Left kidney (tissue), 1 donor: ENCODE measurements at regions not wholly inside any gene's neighbourhood (a gene's known extent, or its start where the extent isn't known, plus 50 kb on each side); places are given as distances from the start of the nearest gene placed in this dataset.
"Not testable (repeated sequence)": the region's sequence is repeated elsewhere in the genome, so short reads cannot be mapped to it uniquely, and the experiment has no call there.

ENCODE experiments used
- DNase-seq: peaks from one replicate; pipeline ENCODE4 v3.0.0-alpha.2; 2013

DNA sequence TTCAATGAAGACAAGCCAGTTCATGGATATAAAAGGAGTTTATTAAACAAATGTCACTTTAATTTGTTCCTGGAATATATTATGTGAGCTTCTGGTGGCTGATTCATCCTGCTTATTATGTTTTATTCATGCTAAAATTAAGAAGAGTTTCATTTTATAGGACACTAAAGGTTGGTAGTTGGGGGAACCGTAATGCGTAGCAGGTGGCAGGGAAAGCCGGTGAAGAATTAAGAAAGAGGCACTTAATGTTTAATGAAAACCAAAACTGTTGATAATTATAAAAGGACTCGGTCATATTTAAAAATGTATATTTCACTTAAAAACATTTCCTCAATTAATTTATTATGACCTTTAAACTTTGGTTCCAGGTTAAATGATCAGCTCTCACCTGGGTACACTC, 94.3 kb downstream of the XKR3 start:
- not testable (repeated sequence) for DNase-seq

DNA sequence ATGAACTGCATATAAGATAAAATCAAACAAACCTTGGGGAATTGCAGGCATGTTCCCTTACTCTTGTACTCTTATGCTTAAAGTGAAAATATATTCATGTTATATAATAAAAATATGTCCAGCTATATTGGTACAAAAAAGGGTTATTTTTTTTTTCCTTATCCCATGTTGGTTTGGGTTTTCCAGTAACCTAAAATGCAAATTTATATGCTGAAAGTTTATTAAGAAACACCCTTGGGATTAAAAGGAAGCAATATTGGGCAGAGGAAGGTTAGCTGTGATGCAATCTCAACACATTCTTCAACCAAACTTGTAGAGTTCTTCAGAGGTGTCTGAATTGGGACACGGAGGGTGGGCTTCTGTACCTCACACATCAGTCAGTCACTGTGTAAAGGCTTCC, 97.7 kb downstream of the XKR3 start:
- DNase-seq = not testable (repeated sequence)

- not testable (repeated sequence) for DNase-seq
Observed at GRCh38 chr22:16723241-16723640, 102.0 kb downstream of the XKR3 start.

DNA sequence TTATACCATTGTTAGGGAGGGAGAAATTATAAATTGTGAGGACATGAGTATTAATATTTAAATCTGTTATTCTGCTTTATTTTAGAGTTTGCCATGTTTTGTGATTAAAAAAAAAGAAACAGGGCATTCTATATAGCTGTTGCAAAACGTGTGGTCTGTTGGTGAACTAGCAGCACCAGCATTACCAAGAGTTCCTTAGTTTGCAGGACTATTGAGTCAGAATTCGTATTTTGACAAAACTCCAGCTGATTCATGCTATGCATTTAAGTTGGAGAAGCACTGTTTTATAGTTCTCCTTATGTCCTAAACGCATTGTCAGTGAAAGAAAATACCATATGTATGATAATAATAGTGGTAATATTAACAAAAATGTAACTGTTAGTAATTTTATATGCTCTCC, 102.6 kb downstream of the XKR3 start:
- DNase-seq = not testable (repeated sequence)

GRCh38 chr22:16721961-16722360, 103.2 kb downstream of the XKR3 start:
- no peak for DNase-seq

GRCh38 chr22:16717699-16718558, 107.3 kb downstream of the XKR3 start:
- peak; percentile 26 for DNase-seq

DNA sequence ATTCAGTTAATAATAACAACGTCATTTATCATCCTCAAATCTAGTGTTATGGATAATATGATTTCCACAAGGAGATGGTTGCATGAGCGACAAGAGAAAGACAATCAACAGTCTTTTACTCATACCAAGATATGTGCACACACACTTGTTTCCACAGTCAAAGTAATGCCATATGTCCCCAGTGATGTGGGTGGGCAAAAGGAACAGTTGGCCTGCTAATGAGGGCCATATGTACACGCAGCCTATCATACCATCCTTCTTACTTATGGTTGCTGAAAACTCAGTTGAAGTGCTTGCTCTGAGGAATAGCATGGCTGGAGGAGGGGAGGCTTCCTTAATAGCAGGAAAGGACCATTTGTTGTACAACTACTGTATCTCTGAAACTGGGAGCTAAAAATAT, 110.6 kb downstream of the XKR3 start:
- DNase-seq = not testable (repeated sequence)

GRCh38 chr22:16702318-16702870, 109.8 kb upstream of the CCT8L2 start:
- not testable (repeated sequence) for DNase-seq

DNA sequence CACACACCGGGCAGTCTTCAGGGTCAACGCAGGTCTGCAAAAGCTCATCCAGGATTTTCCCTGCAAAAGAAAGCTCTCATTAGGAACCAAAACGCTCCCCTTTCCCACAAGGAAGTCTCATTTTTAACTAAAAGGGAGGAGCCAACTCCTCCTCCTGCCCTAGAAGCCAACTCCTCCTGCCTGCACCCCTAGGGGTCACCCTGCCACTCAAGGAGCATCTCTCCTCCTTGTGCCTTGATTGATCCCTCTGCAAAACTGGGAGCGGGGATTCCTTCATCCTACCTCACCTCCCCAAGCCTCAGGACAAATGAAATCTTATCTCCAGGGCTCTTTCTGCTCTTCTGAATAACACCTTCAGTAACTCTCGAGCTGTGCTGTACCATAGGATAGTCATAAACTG, 107.8 kb upstream of the CCT8L2 start:
- DNase-seq = not testable (repeated sequence)

DNA sequence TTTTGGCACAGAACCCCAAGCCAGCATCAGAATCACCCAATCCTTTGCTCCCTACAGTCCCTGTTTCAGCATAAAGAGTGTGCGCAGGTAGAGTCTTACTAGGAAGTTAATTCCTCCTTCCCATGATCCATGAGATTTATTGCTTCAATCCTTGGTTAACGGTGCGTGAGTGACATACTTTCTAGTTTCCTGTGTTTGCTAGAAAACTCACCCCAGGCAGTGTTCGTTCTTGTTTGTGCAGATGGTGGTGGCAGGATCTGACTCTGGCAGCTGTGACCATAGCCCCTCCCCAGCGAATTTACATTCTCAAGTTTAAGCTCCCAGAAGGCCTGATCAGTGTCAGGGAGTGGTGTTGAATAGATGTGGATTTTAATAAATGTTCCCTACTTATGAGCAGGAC, 106.7 kb upstream of the CCT8L2 start:
- DNase-seq = peak; percentile 77

DNA sequence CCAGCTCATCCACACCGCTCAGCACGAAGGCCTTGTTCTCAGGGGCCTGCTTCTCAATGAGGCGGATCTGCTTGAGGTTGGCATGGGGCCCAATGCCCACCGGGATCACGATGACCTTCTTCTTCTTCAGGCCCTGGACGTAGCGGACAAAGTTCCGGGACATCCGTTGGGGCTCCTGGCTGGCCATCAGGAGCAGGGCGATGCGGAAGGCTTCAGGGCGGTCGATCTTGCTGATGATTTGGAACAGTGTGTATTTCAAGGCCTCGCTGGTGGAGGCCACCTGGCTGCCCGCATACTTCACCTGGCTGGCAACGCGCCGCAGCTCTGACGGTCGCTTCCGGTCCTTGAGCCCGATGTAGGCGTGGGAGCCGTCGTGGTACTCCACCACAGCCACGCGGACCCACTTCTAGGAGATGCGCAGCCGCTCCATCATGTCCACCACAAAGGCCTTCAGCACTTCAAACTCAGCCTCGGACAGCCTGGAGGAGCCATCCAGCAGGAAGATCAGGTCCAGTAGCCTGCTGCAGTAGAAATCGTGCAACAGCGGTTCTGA, 105.0 kb upstream of the CCT8L2 start:
- DNase-seq = not testable (repeated sequence)

DNA sequence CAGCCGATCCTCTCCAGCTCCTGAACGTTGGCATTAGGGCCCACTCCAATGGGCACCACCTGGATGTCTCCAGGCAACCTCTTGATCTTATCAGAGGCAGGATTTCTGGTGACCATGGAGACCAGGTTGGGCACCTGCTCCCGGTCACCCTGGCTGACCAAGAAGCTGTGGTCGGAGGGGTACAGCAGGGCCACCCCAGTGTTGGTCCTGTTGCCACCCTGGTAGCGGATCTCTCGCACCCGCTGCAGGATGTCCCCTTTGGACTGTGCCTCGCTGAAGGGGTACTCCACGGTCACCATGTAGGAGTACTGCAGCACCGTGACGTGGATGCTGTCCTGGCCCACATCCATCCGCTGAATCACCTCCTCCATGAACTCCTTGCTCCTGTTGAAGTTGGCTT, 104.3 kb upstream of the CCT8L2 start:
- not testable (repeated sequence) for DNase-seq

DNA sequence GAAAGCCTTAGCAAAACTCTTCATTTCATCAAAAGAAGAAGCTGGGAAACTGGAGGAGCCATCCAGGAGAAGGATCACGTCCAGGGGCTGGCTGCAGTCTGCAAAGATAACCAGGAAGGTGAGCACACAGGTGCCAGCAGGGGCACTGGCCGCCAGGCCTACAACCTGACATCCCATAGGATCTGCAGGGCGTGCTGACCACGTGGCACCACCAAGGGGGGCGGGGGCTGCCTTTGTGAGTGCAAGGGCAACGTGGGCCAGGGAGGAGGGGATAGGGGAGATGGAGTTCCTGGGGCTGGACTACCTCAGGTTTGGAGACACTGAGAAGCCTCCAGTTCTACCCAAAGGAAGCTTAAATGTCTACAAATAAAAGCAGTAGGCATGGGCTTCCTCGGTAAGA, 102.7 kb upstream of the CCT8L2 start:
- no peak for DNase-seq

GRCh38 chr22:16693747-16694146, 101.1 kb upstream of the CCT8L2 start:
- not testable (repeated sequence) for DNase-seq

DNA sequence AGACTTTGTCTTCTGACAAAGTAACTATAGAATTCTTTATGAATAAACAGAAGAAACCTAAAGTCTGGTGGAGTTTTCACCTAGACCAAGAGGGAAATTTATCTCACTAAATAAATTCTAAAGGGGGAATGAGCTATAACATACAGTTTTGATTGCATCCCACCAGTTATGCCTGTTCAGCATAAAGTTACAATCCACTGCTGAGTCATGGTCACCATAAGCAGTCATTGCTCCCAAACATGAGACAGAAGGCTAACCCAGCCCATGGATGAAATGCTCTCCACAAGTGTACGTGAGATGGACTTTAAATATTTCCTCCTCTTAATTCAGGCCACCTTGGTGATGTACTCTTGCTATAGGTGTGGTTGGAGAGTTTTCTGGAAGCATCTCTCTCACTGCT, 96.7 kb upstream of the CCT8L2 start:
- not testable (repeated sequence) for DNase-seq

DNA sequence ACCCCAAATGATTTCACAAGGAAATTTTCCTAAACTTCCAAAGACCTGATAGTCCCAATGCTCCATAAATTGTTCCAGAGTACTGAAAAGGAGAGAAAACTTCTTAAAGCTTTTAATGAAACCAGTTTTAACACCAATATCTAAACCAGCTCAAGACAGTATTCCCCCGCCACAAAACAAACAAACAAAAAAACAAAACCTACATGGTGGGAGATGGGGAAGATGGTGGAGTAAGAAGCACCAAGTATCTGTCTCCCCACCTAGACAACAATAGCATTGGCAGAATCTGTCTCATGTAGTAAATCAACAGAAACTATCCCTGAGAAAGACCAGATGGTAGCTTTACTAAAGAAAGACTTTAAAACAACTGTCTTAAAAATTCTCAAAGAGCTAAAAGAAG, 88.7 kb upstream of the CCT8L2 start:
- not testable (repeated sequence) for DNase-seq

DNA sequence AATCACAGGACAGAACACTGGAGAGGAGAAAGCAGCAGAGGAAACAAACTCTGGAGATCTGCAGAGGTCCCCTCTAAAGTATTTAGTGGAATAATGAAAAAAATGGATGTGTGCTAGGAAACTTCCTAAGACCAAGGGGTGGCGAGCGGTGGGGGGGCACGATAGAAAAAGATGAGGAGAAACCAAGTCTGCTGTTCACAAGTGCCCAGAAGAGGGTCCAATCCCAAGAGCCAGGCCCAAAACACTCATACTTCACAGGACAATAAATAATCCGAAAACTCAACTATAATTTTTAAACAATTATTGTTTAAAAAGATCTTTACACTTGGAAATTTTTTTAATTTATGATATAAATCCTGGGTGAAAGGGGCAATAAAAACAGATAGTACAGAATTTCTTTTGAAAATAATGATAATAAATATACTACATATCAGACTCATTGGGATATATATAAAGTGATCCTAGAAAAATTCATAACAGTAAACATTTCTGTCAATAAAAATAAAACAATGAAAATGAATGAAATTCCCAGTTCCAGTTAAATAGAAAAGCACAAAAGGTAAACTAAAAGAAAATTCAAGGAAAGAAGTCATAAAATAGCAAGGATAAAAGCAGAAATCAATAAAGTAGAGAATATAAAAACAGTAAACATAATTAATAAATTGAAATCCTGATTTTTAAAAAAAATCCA, 87.7 kb upstream of the CCT8L2 start:
- DNase-seq = not testable (repeated sequence)

DNA sequence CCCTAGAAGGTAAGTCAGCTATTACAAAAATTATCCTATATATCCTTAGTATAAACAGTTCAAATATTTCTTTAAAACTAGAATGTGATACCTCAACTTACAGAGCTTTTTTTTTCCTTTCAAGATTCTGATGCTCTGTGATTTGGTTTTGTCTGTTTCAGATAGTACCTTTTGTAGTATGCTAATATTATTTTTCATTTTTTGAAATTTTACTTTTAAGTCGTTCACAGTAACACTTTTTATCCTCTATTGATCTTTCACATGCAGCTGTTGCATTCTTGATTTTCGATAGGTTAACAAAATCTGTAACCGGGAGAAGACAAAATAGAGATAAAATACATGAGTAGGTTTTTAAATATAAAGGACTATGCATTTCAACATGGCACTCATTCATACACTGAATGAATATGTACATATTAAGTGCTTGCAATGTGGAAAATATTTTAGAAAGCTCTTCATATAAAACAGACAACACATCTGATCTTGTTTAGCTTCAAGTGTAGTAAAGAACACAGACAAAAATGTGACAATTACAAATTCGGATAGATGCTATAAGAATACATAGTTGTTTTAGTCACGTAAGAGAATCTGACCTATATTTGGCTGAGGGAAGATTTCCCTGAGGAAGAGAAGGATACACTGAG, 86.7 kb upstream of the CCT8L2 start:
- DNase-seq = not testable (repeated sequence)

DNA sequence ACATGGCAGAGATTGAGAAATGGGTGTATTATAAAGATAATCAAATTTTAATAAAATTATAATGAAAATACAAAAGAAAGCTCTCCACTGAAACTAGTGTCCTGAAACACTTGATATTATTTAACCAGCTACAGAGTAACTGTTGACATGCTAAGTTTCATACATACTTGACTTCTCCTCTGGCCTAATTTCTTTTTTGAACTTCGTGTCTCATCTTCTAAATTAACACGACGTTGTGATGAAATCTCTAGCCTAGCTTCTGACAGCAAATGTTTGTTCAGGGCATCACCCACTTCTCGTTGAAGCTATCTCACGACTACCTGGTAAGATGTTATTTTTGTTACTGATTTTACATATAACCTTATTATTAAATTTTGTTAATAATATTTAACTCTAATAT, 80.8 kb upstream of the CCT8L2 start:
- not testable (repeated sequence) for DNase-seq

DNA sequence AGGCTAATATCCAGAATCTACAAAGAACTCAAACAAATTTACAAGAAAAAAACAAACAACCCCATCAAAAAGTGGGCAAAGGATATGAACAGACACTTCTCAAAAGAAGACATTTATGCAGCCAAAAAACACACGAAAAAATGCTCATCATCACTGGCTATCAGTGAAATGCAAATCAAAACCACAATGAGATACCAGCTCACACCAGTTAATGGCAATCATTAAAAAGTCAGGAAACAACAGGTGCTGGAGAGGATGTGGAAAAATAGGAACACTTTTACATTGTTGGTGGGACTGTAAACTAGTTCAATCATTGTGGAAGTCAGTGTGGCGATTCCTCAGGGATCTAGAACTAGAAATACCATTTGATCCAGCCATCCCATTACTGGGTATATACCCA, 73.0 kb upstream of the CCT8L2 start:
- not testable (repeated sequence) for DNase-seq

DNA sequence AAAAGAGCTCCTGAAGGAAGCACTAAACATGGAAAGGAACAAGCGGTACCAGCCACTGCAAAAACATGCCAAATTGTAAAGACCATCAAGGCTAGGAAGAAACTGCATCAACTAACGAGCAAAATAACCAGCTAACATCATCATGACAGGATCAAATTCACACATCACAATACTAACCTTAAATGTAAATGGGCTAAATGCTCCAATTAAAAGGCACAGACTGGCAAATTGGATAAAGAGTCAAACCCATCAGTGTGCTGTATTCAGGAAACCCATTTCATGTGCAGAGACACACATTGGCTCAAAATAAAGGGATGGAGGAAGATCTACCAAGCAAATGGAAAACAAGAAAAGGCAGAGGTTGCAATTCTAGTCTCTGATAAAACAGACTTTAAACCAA, 69.7 kb upstream of the CCT8L2 start:
- DNase-seq = not testable (repeated sequence)

DNA sequence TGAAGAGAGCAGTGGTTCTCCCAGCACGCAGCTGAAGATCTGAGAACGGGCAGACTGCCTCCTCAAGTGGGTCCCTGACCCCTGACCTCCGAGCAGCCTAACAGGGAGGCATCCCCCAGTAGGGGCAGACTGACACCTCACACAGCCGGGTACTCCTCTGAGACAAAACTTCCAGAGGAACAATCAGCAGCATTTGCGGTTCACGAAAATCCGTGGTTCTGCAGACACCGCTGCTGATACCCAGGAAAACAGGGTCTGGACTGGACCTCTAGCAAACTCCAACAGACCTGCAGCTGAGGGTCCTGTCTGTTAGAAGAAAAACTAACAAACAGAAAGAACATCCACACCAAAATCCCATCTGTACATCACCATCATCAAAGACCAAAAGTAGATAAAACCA, 68.4 kb upstream of the CCT8L2 start:
- not testable (repeated sequence) for DNase-seq
